ENCODE measurements at regions not wholly inside any gene's neighbourhood (a gene's known extent, or its start where the extent isn't known, plus 50 kb on each side); places are given as distances from the start of the nearest gene placed in this dataset.

GRCh38 chr16:73339821-73340220, 291.9 kb upstream of the ZFHX3 start:
- Mint-ChIP-seq H3K4me3 (no peak overlapping the region), H3K27ac (no peak overlapping the region), H3K4me1 (peaks cover 5% of the 10 kb centered on the region; the same call in 2 of the 3 replicates), H3K36me3 (ENCODE audit: low read depth) (no peaks in the 10 kb centered on the region), H3K27me3 (ENCODE audit: insufficient read depth, low read depth, poor library complexity) (peaks cover 1% of the 10 kb centered on the region), H3K9me3 (no peaks in the 10 kb centered on the region)
- DNase-seq (ENCODE audit: low spot score) (peak; percentile 7), ATAC-seq (peak; percentile 61)
- Histone ChIP-seq H3K27ac (ENCODE audit: low read depth) (no peak overlapping the region), H3K36me3 (ENCODE audit: insufficient read depth) (no peaks in the 10 kb centered on the region), H3K9me2 (ENCODE audit: insufficient read depth) (no peaks in the 10 kb centered on the region), H2AFZ (no peak overlapping the region), H3K4me3 (no peak overlapping the region), H3K4me1 (ENCODE audit: insufficient read depth) (peaks cover 18% of the 10 kb centered on the region), H4K20me1 (replicated peaks; ENCODE audit: insufficient read depth) (no peaks in the 10 kb centered on the region), H3K4me2 (no peak overlapping the region), H3K27me3 (ENCODE audit: insufficient read depth) (no peaks in the 10 kb centered on the region), H3F3A (replicated peaks; ENCODE audit: low read depth) (no peaks in the 10 kb centered on the region), H3K79me2 (replicated peaks; ENCODE audit: insufficient read depth) (no peaks in the 10 kb centered on the region)
- TF ChIP-seq ETS1 (IDR thresholded peaks at IDR 0.05) (no peak), JUNB (IDR thresholded peaks at IDR 0.05; ENCODE audit: unreplicated experiment) (no peak), REST (IDR thresholded peaks at IDR 0.05; ENCODE audit: unreplicated experiment) (no peak), STAT1 (IDR thresholded peaks at IDR 0.05; ENCODE audit: unreplicated experiment) (no peak)

GRCh38 chr16:73337373-73338296, 289.7 kb upstream of the ZFHX3 start:
- ATAC-seq: no peak
- no peaks in the 10 kb centered on the region for H3K9me3 Mint-ChIP-seq
- H3K9me2 ChIP-seq (ENCODE audit: insufficient read depth): no peaks in the 10 kb centered on the region
- H3K4me1 Mint-ChIP-seq: peaks cover 5% of the 10 kb centered on the region; the same call in 2 of the 3 replicates
- no peaks in the 10 kb centered on the region for H4K20me1 ChIP-seq (replicated peaks; ENCODE audit: insufficient read depth)
- no peak overlapping the region for H2AFZ ChIP-seq
- H3F3A ChIP-seq (replicated peaks; ENCODE audit: low read depth): no peaks in the 10 kb centered on the region
- TF ChIP-seq NANOG (IDR thresholded peaks at IDR 0.05; ENCODE audit: borderline replicate concordance): no peak
- no peak for TF ChIP-seq ZNF462 (CRISPR knock-in tag; IDR thresholded peaks at IDR 0.05)
- TF ChIP-seq EZH2 (IDR thresholded peaks at IDR 0.05; ENCODE audit: low read depth, unreplicated experiment): no peak
- H3K27me3 Mint-ChIP-seq (ENCODE audit: insufficient read depth, low read depth, poor library complexity): peaks cover 1% of the 10 kb centered on the region
- H3K36me3 ChIP-seq (ENCODE audit: insufficient read depth): no peaks in the 10 kb centered on the region
- no peak overlapping the region for H3K4me3 ChIP-seq
- no peak for DNase-seq (ENCODE audit: low spot score)
- H3K27me3 ChIP-seq (ENCODE audit: insufficient read depth): no peaks in the 10 kb centered on the region
- H3K4me1 ChIP-seq (ENCODE audit: insufficient read depth): peaks cover 23% of the 10 kb centered on the region
- no peaks in the 10 kb centered on the region for H3K79me2 ChIP-seq (replicated peaks; ENCODE audit: insufficient read depth)
- no peak overlapping the region for H3K27ac Mint-ChIP-seq
- no peak overlapping the region for H3K4me3 Mint-ChIP-seq
- no peaks in the 10 kb centered on the region for H3K36me3 Mint-ChIP-seq (ENCODE audit: low read depth)
- no peak overlapping the region for H3K4me2 ChIP-seq
- H3K27ac ChIP-seq (ENCODE audit: low read depth): no peak overlapping the region
